GM12878 (cell line): ENCODE measurements at regions not wholly inside any gene's neighbourhood (a gene's known extent, or its start where the extent isn't known, plus 50 kb on each side); places are given as distances from the start of the nearest gene placed in this dataset.

Experiments
- ATAC-seq: fragments of 200-7000 bp; cut with Tn5 transposase; 3 replicates; pipeline ENCODE4 v1.9.1; 2020; ENCODE audit warnings: mild to moderate bottlenecking, moderate library complexity
- BruUV-seq: library from RNA; stranded (reverse); fragments of 400-500 nt; replicated peaks from 2 replicates; lab custom pipeline; 2021; lab: Mats Ljungman, UMichigan
- CTCF ChIA-PET: fragments of 300-600 bp; sonication (Branson Sonifier 250); formaldehyde crosslinking; extraction: SDS; loops from one replicate; lab custom pipeline; 2021; ENCODE audit warnings: inconsistent platforms; lab: Yijun Ruan, JAX
- POLR2A ChIA-PET: fragments of 350-600 bp; formaldehyde crosslinking; extraction: SDS; loops from one replicate; lab custom pipeline; 2021; ENCODE audit warnings: inconsistent platforms; lab: Charles Lee
- RAD21 ChIA-PET: fragments of 300-600 bp; sonication (Branson Sonifier 250); formaldehyde crosslinking; loops from one replicate; lab custom pipeline; 2023; ENCODE audit warnings: antibody characterized with exemption; ENCODE audit not compliant: unreplicated experiment; lab: Charles Lee
- SMC1A ChIA-PET: fragments of 300-600 bp; sonication (Branson Sonifier 250); formaldehyde crosslinking; loops from one replicate; lab custom pipeline; 2023; ENCODE audit not compliant: unreplicated experiment, uncharacterized antibody; lab: Charles Lee
- DNase-seq: peaks from one replicate; pipeline ENCODE4 v3.0.0-alpha.2; 2011; ENCODE audit warnings: low read depth, low spot score
- FAIRE-seq: peaks from 3 replicates; lab custom pipeline; 2011; peaks lifted over from hg19 to GRCh38; lab: Jason Lieb, UNC
- H2AFZ ChIP-seq: 2 replicates; pipeline ENCODE4 v1.6.0; 2011; ENCODE audit warnings: low read depth, low read length, control low read depth; ENCODE audit not compliant: control insufficient read depth
- H3K27ac ChIP-seq: 2 replicates; pipeline ENCODE4 v1.5.1; 2011; ENCODE audit warnings: control low read depth; ENCODE audit not compliant: control insufficient read depth, insufficient read depth
- H3K27me3 ChIP-seq, 2 experiments: replicated peaks in 1 of 2; 2 replicates each; pipeline versions ENCODE4 v1.6.0 to v1.6.1; 2011; ENCODE audit warnings: low read length in 1 of 2; ENCODE audit not compliant: control insufficient read depth in 2 of 2, insufficient read depth in 2 of 2
- H3K36me3 ChIP-seq, 2 experiments: 2 replicates each; pipeline ENCODE4 v1.5.1; 2011; ENCODE audit warnings: low read length in 1 of 2; ENCODE audit not compliant: control insufficient read depth in 2 of 2, insufficient read depth in 2 of 2
- H3K4me1 ChIP-seq: 2 replicates; pipeline ENCODE4 v1.6.1; 2011; ENCODE audit warnings: mild to moderate bottlenecking, low read length, moderate library complexity, mixed read lengths; ENCODE audit not compliant: control insufficient read depth, insufficient read depth
- H3K4me2 ChIP-seq: 2 replicates; pipeline ENCODE4 v1.6.0; 2011; ENCODE audit warnings: control low read depth; ENCODE audit not compliant: control insufficient read depth, insufficient read depth
- H3K4me3 ChIP-seq: fragments of 200-600 bp; sonication (generic); 2 replicates; pipeline ENCODE4 v1.5.1; 2016
- H3K79me2 ChIP-seq: 2 replicates; pipeline ENCODE4 v1.6.0; 2011; ENCODE audit warnings: low read length; ENCODE audit not compliant: control insufficient read depth, insufficient read depth
- H3K9ac ChIP-seq: 2 replicates; pipeline ENCODE4 v1.8.0; 2011; ENCODE audit warnings: low read length, control low read depth, mixed read lengths; ENCODE audit not compliant: control insufficient read depth, insufficient read depth
- H3K9me3 ChIP-seq: replicated peaks from 3 replicates; pipeline ENCODE4 v1.5.1; 2011; ENCODE audit warnings: mild to moderate bottlenecking, low read length; ENCODE audit not compliant: control insufficient read depth, insufficient read depth
- H4K20me1 ChIP-seq: 2 replicates; pipeline ENCODE4 v1.6.0; 2011; ENCODE audit not compliant: control insufficient read depth, insufficient read depth
- BMI1 ChIP-seq: fragments of 450-650 bp; IDR thresholded peaks from 2 replicates; pipeline ENCODE4 v1.6.1; 2016; ENCODE audit warnings: mild to moderate bottlenecking, moderate library complexity, borderline replicate concordance
- BRCA1 ChIP-seq: IDR thresholded peaks from 2 replicates; pipeline ENCODE4 v1.6.1; 2011; ENCODE audit warnings: low read depth, low read length, improper control_type of control experiment
- FOXK2 ChIP-seq: fragments of 450-650 bp; IDR thresholded peaks from 2 replicates; pipeline ENCODE4 v1.6.1; 2017; ENCODE audit warnings: mild to moderate bottlenecking, moderate library complexity
- MTA2 ChIP-seq: fragments of 450-650 bp; IDR thresholded peaks from 2 replicates; pipeline ENCODE4 v1.6.1; 2016; ENCODE audit warnings: low read depth, mild to moderate bottlenecking, moderate library complexity
- NFYB ChIP-seq: IDR thresholded peaks from 2 replicates; pipeline ENCODE4 v1.6.1; 2011; ENCODE audit warnings: low read depth, mild to moderate bottlenecking, low read length, improper control_type of control experiment, moderate library complexity; ENCODE audit not compliant: insufficient read depth
- PAX8 ChIP-seq: fragments of 450-650 bp; IDR thresholded peaks from 2 replicates; pipeline ENCODE4 v1.6.1; 2017; ENCODE audit warnings: mild to moderate bottlenecking, moderate library complexity
- POLR2A ChIP-seq: IDR thresholded peaks from 2 replicates; pipeline ENCODE4 v1.6.1; 2011; ENCODE audit warnings: low read depth, mild to moderate bottlenecking, low read length
- RB1 ChIP-seq: fragments of 450-650 bp; formaldehyde crosslinking; IDR thresholded peaks from 2 replicates; pipeline ENCODE4 v1.6.1; 2017; ENCODE audit warnings: mild to moderate bottlenecking, borderline replicate concordance
- RCOR1 ChIP-seq: conservative IDR thresholded peaks from 2 replicates; pipeline ENCODE4 v1.6.1; 2012; ENCODE audit warnings: low read depth, low read length, improper control_type of control experiment
- SMAD5 ChIP-seq: IDR thresholded peaks from 2 replicates; pipeline ENCODE4 v1.6.1; 2016; ENCODE audit warnings: antibody characterized with exemption, low read depth
- SREBF2 ChIP-seq: IDR thresholded peaks from 2 replicates; pipeline ENCODE4 v1.6.1; 2012; ENCODE audit warnings: mild to moderate bottlenecking, low read length
- ZNF207 ChIP-seq: fragments of 450-650 bp; IDR thresholded peaks from 2 replicates; pipeline ENCODE4 v1.6.1; 2014; ENCODE audit warnings: antibody characterized with exemption, mild to moderate bottlenecking, borderline replicate concordance
- ZZZ3 ChIP-seq: IDR thresholded peaks from 2 replicates; pipeline ENCODE4 v1.6.1; 2011; ENCODE audit warnings: low read depth; ENCODE audit not compliant: control insufficient read depth, insufficient read length
- WGBS: methylation state at CpG from one replicate; pipeline ENCODE4 v1.1.6; 2016; ENCODE audit warnings: low lambda C conversion rate; ENCODE audit not compliant: insufficient replicate concordance, insufficient coverage; ENCODE audit errors: missing lambda C conversion rate; 5-methylcytosine and 5-hydroxymethylcytosine counted together
- in situ Hi-C: fragments of 300-500 bp; cut with MboI; formaldehyde crosslinking; loops from 9 replicates; pipeline ENCODE4 v1.14.3; 2018; ENCODE audit warnings: mixed read lengths
- intact Hi-C: fragments of 100-400 bp; cut with micrococcal nuclease; formaldehyde crosslinking; loops from one replicate; pipeline ENCODE4 v1.14.2; 2022; ENCODE audit not compliant: unreplicated experiment
- TF ChIP-seq, protein P1 (sequence below): IDR thresholded peaks from 2 replicates; pipeline ENCODE4 v1.6.1; 2012; ENCODE audit warnings: low read depth, low read length, improper control_type of control experiment
- TF ChIP-seq, protein P2 (sequence below): fragments of 450-650 bp; IDR thresholded peaks from 2 replicates; pipeline ENCODE4 v1.6.1; 2017; ENCODE audit warnings: mild to moderate bottlenecking, moderate library complexity

DNA sequence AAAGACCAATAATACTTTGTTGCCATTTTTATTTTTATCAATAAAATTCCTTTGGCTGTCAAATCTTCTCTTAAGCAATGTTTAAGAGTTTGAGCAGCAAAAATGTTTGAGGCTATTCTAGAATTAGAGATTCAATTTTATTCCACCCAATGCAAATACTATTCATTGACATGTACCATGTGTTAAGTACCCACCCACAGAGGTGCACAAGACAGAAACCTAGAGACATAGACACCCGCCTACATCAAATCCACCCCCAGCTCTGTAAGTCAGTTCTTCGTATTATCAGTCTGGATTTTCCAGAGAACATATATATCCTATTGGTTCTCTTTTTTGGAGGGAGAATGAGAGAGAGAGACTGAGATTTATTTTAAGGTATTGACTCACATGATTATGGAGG, 463.7 kb downstream of the EPM2A start:
- ChIA-PET POLR2A (no interaction called here), SMC1A (no interaction called here), RAD21 (no interaction called here), CTCF (no interaction called here)
- H3K27me3 ChIP-seq, result no peaks in the 10 kb centered on the region
- FAIRE-seq (no peak), DNase-seq (no peak), ATAC-seq (no peak)
- no peaks in the 10 kb centered on the region for H3K79me2 ChIP-seq
- H3K36me3 ChIP-seq, result no peaks in the 10 kb centered on the region
- H3K4me3 ChIP-seq, result no peak overlapping the region
- in situ Hi-C loops, result no loop called here
- no peak overlapping the region for H2AFZ ChIP-seq
- WGBS, result 81% methylated on average over 2 of the region's 2 CpGs
- H3K9me3 ChIP-seq, result no peaks in the 10 kb centered on the region
- intact Hi-C loops, result no loop called here
- no peak overlapping the region for H3K4me2 ChIP-seq
- TF ChIP-seq RB1 (no peak), BRCA1 (no peak), BMI1 (no peak), MTA2 (no peak), POLR2A (no peak), FOXK2 (no peak), NFYB (no peak), SMAD5 (no peak), ZNF207 (no peak), ZZZ3 (no peak), RCOR1 (no peak), PAX8 (no peak), SREBF2 (no peak)
- TF ChIP-seq, protein P1, sequence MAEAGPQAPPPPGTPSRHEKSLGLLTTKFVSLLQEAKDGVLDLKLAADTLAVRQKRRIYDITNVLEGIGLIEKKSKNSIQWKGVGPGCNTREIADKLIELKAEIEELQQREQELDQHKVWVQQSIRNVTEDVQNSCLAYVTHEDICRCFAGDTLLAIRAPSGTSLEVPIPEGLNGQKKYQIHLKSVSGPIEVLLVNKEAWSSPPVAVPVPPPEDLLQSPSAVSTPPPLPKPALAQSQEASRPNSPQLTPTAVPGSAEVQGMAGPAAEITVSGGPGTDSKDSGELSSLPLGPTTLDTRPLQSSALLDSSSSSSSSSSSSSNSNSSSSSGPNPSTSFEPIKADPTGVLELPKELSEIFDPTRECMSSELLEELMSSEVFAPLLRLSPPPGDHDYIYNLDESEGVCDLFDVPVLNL, result no peak
- TF ChIP-seq, protein P2, sequence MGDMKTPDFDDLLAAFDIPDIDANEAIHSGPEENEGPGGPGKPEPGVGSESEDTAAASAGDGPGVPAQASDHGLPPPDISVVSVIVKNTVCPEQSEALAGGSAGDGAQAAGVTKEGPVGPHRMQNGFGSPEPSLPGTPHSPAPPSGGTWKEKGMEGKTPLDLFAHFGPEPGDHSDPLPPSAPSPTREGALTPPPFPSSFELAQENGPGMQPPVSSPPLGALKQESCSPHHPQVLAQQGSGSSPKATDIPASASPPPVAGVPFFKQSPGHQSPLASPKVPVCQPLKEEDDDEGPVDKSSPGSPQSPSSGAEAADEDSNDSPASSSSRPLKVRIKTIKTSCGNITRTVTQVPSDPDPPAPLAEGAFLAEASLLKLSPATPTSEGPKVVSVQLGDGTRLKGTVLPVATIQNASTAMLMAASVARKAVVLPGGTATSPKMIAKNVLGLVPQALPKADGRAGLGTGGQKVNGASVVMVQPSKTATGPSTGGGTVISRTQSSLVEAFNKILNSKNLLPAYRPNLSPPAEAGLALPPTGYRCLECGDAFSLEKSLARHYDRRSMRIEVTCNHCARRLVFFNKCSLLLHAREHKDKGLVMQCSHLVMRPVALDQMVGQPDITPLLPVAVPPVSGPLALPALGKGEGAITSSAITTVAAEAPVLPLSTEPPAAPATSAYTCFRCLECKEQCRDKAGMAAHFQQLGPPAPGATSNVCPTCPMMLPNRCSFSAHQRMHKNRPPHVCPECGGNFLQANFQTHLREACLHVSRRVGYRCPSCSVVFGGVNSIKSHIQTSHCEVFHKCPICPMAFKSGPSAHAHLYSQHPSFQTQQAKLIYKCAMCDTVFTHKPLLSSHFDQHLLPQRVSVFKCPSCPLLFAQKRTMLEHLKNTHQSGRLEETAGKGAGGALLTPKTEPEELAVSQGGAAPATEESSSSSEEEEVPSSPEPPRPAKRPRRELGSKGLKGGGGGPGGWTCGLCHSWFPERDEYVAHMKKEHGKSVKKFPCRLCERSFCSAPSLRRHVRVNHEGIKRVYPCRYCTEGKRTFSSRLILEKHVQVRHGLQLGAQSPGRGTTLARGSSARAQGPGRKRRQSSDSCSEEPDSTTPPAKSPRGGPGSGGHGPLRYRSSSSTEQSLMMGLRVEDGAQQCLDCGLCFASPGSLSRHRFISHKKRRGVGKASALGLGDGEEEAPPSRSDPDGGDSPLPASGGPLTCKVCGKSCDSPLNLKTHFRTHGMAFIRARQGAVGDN, result no peak
- no peak overlapping the region for H3K27ac ChIP-seq
- no peaks in the 10 kb centered on the region for H3K4me1 ChIP-seq
- no TSS peak for BruUV-seq
- H3K9ac ChIP-seq, result no peak overlapping the region
- H4K20me1 ChIP-seq, result no peaks in the 10 kb centered on the region
